ENCODE measurements at regions not wholly inside any gene's neighbourhood (a gene's known extent, or its start where the extent isn't known, plus 50 kb on each side); places are given as distances from the start of the nearest gene placed in this dataset.

DNA sequence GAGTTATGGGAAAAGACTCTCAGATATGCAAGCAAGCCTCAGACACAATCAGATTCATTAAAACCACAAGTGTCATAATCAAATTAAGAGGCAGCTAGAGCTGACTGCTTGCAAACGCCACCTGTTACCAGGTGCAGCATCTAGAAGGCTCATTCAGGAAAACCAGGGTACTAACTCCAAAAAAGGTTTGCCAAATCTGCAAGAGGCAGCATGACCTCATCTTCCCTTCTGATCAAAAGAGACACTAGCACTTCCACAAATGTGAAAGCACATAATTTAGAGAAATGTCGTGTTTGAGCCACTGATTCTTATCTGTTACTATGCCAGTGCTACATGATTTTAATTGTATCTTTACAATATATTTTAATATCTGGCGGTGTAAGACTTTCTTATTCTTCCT is 123.3 kb upstream of the NANOGP8 start:
- TF ChIP-seq, protein P1, sequence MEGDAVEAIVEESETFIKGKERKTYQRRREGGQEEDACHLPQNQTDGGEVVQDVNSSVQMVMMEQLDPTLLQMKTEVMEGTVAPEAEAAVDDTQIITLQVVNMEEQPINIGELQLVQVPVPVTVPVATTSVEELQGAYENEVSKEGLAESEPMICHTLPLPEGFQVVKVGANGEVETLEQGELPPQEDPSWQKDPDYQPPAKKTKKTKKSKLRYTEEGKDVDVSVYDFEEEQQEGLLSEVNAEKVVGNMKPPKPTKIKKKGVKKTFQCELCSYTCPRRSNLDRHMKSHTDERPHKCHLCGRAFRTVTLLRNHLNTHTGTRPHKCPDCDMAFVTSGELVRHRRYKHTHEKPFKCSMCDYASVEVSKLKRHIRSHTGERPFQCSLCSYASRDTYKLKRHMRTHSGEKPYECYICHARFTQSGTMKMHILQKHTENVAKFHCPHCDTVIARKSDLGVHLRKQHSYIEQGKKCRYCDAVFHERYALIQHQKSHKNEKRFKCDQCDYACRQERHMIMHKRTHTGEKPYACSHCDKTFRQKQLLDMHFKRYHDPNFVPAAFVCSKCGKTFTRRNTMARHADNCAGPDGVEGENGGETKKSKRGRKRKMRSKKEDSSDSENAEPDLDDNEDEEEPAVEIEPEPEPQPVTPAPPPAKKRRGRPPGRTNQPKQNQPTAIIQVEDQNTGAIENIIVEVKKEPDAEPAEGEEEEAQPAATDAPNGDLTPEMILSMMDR (conservative IDR thresholded peaks at IDR 0.05), result no peak
- TF ChIP-seq EZH2 (IDR thresholded peaks at IDR 0.05; ENCODE audit: low read depth), result no peak
